Ammon's horn (tissue), 1 donor: ENCODE measurements at regions not wholly inside any gene's neighbourhood (a gene's known extent, or its start where the extent isn't known, plus 50 kb on each side); places are given as distances from the start of the nearest gene placed in this dataset.
"Not testable (repeated sequence)": the region's sequence is repeated elsewhere in the genome, so short reads cannot be mapped to it uniquely, and the experiment has no call there.

Experiments
- DNase-seq: peaks from one replicate; pipeline ENCODE4 v3.0.0-alpha.2; 2016; ENCODE audit warnings: low spot score

DNA sequence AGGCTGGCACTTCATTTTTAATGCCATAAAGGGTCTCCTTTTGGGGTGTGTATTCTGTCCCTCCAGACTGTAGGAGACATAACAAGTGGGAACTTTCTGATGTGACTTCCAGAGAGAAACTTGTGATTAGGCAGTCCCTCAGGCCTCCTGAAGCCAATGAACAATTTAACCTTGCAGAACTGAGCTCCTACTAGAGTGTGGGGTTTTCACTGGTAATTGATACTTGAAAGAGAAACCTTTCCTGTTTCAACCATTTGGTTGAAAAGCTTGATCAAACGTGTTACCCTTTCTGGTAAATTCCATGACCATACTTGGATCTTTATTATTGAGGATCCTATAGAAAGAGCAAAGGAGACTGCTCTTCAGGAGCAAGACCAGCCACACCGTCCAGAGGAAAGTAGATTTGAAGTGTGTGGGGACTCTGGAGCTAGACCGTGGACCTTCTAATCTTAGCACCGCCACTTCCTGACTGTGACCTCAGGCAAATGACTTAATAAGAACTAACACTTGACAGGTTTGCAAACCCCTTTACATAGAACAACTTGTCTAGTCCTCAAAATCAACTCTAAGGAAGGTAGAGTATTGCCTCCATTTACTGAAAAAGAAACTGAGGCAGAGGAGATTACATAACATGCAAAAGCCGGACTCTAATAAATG is 69.9 kb upstream of the GDNF start:
- not testable (repeated sequence) for DNase-seq

DNA sequence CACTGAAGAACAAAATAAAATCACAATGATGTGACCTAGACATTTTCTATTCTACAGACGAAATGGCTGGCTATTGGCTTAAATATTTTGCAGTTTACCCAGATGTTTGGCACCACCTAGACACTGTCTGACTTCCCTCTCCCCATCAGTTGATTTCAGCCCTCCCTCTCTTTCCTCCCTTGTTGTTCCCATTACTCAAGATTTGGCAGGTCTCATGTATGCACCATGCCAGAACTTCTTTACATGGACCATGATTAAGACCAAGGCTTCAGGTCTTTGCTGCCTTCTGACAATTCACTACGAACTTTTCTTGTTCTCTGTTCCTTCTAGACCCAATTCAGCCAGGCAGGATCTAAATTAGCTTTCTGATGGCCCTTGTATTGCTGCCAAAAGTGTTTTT is 66.6 kb upstream of the GDNF start:
- no peak for DNase-seq

DNA sequence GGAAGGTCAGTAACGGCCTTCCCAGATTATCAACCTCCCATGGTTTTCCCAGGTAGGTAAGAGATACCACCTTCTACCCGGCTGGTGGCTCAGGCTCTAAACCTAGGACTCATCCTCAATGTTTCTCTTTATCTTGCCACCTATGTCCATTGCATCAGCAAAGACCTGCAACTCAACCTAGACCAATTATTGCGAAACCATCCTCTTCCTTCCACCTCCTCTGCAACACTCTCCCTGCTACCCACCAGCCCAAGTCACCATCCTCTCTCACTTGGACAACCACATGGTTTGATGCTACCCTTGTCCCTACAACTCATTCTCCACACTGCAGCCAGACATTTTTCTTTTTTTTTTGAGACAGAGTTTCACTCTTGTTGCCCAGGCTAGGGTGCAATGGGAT is 65.4 kb upstream of the GDNF start:
- DNase-seq: no peak

DNA sequence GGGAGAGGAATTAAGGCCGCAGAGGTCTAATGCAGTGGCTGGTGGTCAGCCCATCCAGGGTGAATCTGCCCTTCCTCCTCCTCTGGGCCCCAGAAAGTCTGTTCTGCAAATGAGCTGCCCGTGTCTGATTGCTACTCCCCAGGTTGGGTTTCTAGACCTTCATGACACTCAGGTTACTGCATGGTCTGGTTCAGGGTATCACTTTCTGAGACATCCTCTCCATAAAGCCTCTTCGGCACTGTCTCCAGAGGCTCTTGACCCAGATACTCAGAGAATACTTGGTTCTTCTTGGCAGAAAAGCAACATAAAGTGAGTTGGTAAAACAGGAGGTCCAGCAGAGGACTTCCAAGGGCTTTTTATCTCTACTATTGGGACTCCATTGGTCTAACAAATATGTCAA is 62.5 kb upstream of the GDNF start:
- no peak for DNase-seq

DNA sequence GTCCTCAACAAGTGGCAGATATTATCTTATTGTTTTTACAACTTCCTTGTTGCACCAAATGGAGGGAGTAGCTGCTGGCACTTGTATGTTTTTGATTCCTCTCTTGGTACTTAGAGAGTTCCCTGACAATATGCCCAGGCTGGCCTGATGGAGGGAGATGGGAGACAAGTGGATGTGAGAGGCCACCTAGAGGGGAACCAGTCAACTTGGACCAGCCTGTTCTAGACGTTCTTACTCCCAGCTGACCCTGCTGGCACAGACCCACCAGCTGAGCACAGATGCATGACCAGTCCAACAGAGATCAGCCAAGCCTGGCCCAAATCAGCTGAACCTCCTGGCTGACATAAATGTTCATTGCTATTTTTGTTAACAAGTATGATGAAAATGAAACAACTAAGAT is 60.9 kb upstream of the GDNF start:
- DNase-seq: peak; percentile 61

DNA sequence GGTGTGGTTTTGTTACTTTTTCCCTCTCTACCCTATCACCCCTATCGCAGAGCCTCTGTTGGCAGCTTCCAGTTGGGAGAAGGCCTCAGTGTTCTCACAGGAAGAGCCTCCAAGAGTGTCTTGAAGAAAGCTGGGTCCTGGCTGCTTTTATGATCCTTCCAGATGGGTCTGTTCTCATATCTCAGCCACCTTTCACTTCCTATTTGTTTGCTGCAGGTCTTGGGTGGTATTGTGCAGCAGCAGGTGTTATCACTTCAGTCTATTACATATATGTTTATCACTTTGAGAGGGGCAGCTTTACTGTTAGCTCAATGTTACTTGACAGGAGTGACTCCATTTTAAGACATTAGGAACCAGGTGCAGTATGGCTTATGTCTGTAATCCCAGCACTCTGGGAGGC is 59.2 kb upstream of the GDNF start:
- DNase-seq: no peak

DNA sequence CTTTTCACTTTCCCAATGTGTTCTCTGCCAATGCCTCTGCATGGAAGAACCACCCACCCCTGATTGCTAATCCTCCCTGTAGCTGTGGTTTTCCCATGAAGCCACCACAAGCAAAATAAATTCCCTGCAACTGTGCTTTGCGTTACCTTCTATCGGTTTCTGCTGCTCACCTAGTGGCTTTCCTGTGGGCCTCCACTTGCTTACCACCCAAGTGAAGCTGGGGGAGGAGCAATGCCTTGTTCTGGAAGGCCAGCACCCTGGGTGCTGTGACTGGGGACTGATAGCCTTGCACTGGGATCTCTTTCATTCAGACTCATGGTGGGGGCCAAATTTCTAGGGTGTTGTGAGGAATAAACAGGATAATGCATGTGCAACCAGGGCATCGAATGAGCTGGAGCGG is 56.3 kb upstream of the GDNF start:
- no peak for DNase-seq

DNA sequence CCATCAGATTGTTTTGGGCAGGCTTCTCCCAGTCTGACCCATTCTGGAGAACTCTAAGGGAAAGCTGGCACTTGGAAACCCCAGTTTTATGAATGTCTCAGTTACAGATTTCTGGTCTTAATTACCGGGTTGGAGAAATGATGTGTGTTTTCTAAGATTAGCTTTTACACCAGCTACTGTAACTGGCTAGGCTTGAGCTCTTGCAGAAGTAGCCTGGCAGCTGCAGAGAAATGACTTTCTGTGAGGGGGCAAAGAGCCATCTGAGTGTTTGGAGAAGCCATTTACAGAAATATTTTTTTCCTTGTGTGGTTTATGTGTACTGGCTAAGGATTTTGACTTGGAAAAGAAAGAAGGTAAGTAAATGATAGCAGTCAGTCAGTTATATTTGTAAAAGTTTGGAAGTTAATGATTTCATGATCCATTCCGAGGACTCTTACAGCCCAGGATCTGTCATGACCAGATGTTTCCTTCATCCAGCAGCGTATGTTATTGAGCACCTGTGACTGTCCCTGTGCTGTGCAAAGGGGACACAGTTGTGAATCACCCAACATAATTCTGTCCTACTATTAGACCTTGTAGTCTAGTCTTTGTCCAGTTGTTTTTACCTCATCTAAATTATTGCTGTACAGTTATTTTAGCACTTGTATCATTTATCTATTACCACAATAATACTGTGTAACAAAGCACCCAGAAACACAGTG is 53.7 kb upstream of the GDNF start:
- DNase-seq: no peak

DNA sequence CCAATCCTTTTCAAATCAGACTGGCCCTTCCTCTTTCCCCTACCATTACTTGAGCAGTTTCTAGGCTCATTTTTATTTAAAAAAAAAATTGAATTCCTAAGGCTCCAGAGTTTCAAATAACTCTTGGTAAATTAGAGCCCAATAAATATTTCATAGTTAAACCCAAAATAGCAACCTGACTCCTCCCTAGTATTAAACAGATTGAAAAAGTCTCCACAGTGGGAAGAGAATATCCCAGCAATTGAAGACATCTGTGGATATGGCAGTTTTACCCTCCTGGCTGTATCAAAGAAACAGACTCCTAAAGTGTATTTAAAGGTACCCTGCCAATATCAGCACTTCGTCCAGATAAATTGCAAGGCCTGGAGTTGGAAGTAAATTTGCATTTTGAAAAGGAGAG is 52.7 kb upstream of the GDNF start:
- no peak for DNase-seq

DNA sequence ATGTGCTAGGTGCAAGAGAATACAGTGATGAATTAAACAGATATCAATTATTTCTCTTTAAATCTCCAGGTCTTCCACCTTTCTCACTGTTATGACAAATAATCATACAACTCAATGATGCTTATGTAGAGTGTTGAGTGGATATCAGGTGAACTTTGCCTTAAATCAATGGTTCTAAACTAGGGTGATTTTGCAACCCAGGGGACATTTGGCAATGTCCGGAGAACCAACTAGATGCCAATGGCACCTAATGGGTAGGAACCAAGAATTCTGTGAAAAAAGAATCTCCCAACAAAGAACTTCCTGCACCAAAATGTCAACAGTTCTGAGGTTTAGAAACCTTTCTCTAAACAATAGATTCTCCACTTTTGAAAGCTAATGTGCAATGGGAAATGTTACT is 52.0 kb upstream of the GDNF start:
- no peak for DNase-seq

DNA sequence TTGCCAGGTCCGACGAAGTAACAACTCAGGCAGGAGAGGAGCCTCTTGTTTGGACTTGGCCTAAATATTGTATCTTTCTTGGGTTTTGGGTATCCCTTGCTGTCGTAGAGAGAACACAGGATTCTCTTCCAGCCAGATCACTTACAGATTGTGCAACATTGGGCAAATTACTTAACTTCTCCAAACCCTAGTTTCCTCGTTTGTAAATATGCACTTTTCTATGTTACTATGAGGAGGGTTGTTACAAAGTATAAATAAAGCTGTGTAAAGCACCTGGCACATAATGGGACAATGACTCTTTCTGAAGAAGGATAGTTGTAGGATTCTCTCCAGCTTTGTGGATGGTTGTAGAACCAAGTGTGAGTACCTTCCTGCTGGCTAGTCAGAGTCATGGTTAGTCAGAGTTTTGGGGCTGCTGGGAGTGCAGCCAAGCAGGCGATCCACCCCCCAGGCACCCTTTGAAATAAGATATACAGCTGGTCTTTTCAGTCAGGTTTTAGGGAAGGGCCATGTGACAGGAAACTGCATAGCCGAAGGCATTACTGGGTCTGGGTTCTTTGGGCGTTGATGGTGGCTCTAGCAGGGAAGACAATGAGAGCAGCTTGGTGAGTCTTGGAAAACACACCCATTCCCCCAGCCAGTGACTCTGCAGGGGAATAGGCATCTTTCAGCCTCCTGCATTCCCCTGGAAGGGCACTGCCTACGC is 49.9 kb upstream of the GDNF start:
- DNase-seq: no peak
